ENCODE measurements at regions not wholly inside any gene's neighbourhood (a gene's known extent, or its start where the extent isn't known, plus 50 kb on each side); places are given as distances from the start of the nearest gene placed in this dataset.
"Not testable (repeated sequence)": the region's sequence is repeated elsewhere in the genome, so short reads cannot be mapped to it uniquely, and the experiment has no call there.

GRCh38 chr2:48043746-48044145 is 137.4 kb upstream of the FBXO11 start:
- no peak for DNase-seq (ENCODE audit: low spot score)

GRCh38 chr2:48045613-48046012 is 139.3 kb upstream of the FBXO11 start:
- DNase-seq (ENCODE audit: low spot score) = no peak

GRCh38 chr2:48048476-48049171 is 142.3 kb upstream of the FBXO11 start:
- DNase-seq (ENCODE audit: low spot score) = no peak

GRCh38 chr2:48049371-48049770 is 143.1 kb upstream of the FBXO11 start:
- DNase-seq (ENCODE audit: low spot score) = no peak

GRCh38 chr2:48050711-48051110 is 144.4 kb upstream of the FBXO11 start:
- DNase-seq (ENCODE audit: low spot score) = no peak

GRCh38 chr2:48059975-48060374 is 153.7 kb upstream of the FBXO11 start:
- no peak for DNase-seq (ENCODE audit: low spot score)

- DNase-seq (ENCODE audit: low spot score) = not testable (repeated sequence)
Measured at GRCh38 chr2:48061656-48062055, 155.4 kb upstream of the FBXO11 start.

GRCh38 chr2:48065096-48065495 is 158.8 kb upstream of the FBXO11 start:
- DNase-seq (ENCODE audit: low spot score) = no peak

GRCh38 chr2:48066000-48066399 is 159.7 kb upstream of the FBXO11 start:
- DNase-seq (ENCODE audit: low spot score) = no peak

- DNase-seq (ENCODE audit: low spot score) = no peak
Measured at GRCh38 chr2:48069769-48070168, 163.5 kb upstream of the FBXO11 start.

GRCh38 chr2:48070415-48070814 is 164.1 kb upstream of the FBXO11 start:
- no peak for DNase-seq (ENCODE audit: low spot score)

- DNase-seq (ENCODE audit: low spot score) = no peak
Measured at GRCh38 chr2:48072583-48072982, 166.3 kb upstream of the FBXO11 start.

- DNase-seq (ENCODE audit: low spot score) = no peak
Measured at GRCh38 chr2:48075631-48076030, 169.3 kb upstream of the FBXO11 start.

- no peak for DNase-seq (ENCODE audit: low spot score)
Measured at GRCh38 chr2:48080534-48081316, 174.4 kb upstream of the FBXO11 start.

- no peak for DNase-seq (ENCODE audit: low spot score)
Measured at GRCh38 chr2:48081317-48081628, 175.0 kb upstream of the FBXO11 start.

GRCh38 chr2:48085888-48086287 is 179.6 kb upstream of the FBXO11 start:
- DNase-seq (ENCODE audit: low spot score) = no peak

- no peak for DNase-seq (ENCODE audit: low spot score)
Measured at GRCh38 chr2:48088994-48089393, 182.7 kb upstream of the FBXO11 start.

GRCh38 chr2:48089644-48090043 is 183.3 kb upstream of the FBXO11 start:
- DNase-seq (ENCODE audit: low spot score) = no peak

- no peak for DNase-seq (ENCODE audit: low spot score)
Measured at GRCh38 chr2:48092846-48093803, 186.8 kb upstream of the FBXO11 start.

- not testable (repeated sequence) for DNase-seq (ENCODE audit: low spot score)
Measured at GRCh38 chr2:48096765-48097164, 190.5 kb upstream of the FBXO11 start.

GRCh38 chr2:48098539-48098938 is 192.2 kb upstream of the FBXO11 start:
- DNase-seq (ENCODE audit: low spot score) = no peak

GRCh38 chr2:48104418-48104817 is 198.1 kb upstream of the FBXO11 start:
- no peak for DNase-seq (ENCODE audit: low spot score)

All from H4 (cell line).